ENCODE measurements at regions not wholly inside any gene's neighbourhood (a gene's known extent, or its start where the extent isn't known, plus 50 kb on each side); places are given as distances from the start of the nearest gene placed in this dataset.
"Not testable (repeated sequence)": the region's sequence is repeated elsewhere in the genome, so short reads cannot be mapped to it uniquely, and the experiment has no call there.

GRCh38 chr5:123975521-123975920 is 463.5 kb downstream of the CSNK1G3 start:
- H2BK15ac ChIP-seq (ENCODE audit: low read length); H4K8ac ChIP-seq (ENCODE audit: extremely low read depth, insufficient read depth, low read length); H3K4me1 ChIP-seq (replicated peaks in 1 of 4; ENCODE audit: control insufficient read depth in 3 of 4, insufficient read depth in 4 of 4, low read length in 3 of 4); H3K23me2 ChIP-seq (ENCODE audit: low read depth, low read length); DNase-seq (ENCODE audit: low read depth in 1 of 2, low spot score in 2 of 2); H3K14ac ChIP-seq (ENCODE audit: insufficient read length); H2AK5ac ChIP-seq (ENCODE audit: low read depth, low read length); H4K5ac ChIP-seq (ENCODE audit: insufficient read length, low read depth, low read length); CTCF ChIA-PET (ENCODE audit: partially characterized antibody); H3K36me3 ChIP-seq (ENCODE audit: control insufficient read depth in 2 of 4, insufficient read depth in 4 of 4, low read length in 3 of 4); H2BK120ac ChIP-seq (replicated peaks; ENCODE audit: low read depth, low read length); H3K9me3 ChIP-seq (ENCODE audit: insufficient read depth in 2 of 2, low read depth in 1 of 2, low read length in 1 of 2); H3K56ac ChIP-seq (replicated peaks; ENCODE audit: insufficient read length, low read depth, low read length); H3K18ac ChIP-seq (ENCODE audit: extremely low read depth, low read length); H4K20me1 ChIP-seq (replicated peaks in 1 of 2; ENCODE audit: control insufficient read depth in 1 of 2, insufficient read depth in 2 of 2, low read length in 2 of 2); H3K4ac ChIP-seq (replicated peaks; ENCODE audit: insufficient read length, low read depth, low read length); H2BK5ac ChIP-seq (ENCODE audit: low read depth, low read length); H3K79me1 ChIP-seq (ENCODE audit: low read depth, low read length); H3K27me3 ChIP-seq (replicated peaks in 1 of 4; ENCODE audit: control insufficient read depth in 3 of 4, extremely low read depth in 1 of 4, insufficient read depth in 3 of 4, low read length in 3 of 4); H2BK12ac ChIP-seq (ENCODE audit: low read depth, low read length); H3K9ac ChIP-seq (replicated peaks in 1 of 4; ENCODE audit: extremely low read depth in 1 of 4, low read depth in 3 of 4, low read length in 3 of 4); H3K79me2 ChIP-seq (ENCODE audit: control insufficient read depth in 1 of 2, insufficient read depth in 2 of 2, low read length in 2 of 2); H4K91ac ChIP-seq (replicated peaks; ENCODE audit: insufficient read length, low read length); H3K27ac ChIP-seq (ENCODE audit: low read depth, low read length); H2AFZ ChIP-seq (ENCODE audit: low read length); FAIRE-seq; H2BK20ac ChIP-seq (ENCODE audit: low read length); H3K23ac ChIP-seq (ENCODE audit: insufficient read length); H3K4me2 ChIP-seq (ENCODE audit: insufficient read depth in 1 of 2, low read depth in 2 of 2, low read length in 2 of 2); H3K4me3 ChIP-seq (ENCODE audit: extremely low read depth in 1 of 4, insufficient read depth in 2 of 4, low read depth in 3 of 4, low read length in 4 of 4): not testable (repeated sequence)
- POLR2A ChIA-PET (ENCODE audit: partially characterized antibody): interaction anchor here (0.7 kb wide), 1 partner anchor 32 kb away, joined by 4 read pairs; no protein-coding TSS in a partner anchor

Data from H1 (cell line).